LNCaP clone FGC (cell line): ENCODE measurements at regions not wholly inside any gene's neighbourhood (a gene's known extent, or its start where the extent isn't known, plus 50 kb on each side); places are given as distances from the start of the nearest gene placed in this dataset.

Source experiments
- DNase-seq: peaks from one replicate; pipeline ENCODE4 v3.0.0-alpha.2; 2011; ENCODE audit warnings: low read depth
- H3K4me3 ChIP-seq: 2 replicates; pipeline ENCODE4 v1.5.1; 2011; ENCODE audit warnings: mild to moderate bottlenecking, low read depth, low read length, control low read depth
- TF ChIP-seq, protein P1 (sequence below): IDR thresholded peaks from 2 replicates; pipeline ENCODE4 v1.5.1; 2012; ENCODE audit warnings: mild to moderate bottlenecking; ENCODE audit not compliant: control insufficient read depth, insufficient read depth; ENCODE audit errors: extremely low read depth

- DNase-seq: no peak
- TF ChIP-seq, protein P1, sequence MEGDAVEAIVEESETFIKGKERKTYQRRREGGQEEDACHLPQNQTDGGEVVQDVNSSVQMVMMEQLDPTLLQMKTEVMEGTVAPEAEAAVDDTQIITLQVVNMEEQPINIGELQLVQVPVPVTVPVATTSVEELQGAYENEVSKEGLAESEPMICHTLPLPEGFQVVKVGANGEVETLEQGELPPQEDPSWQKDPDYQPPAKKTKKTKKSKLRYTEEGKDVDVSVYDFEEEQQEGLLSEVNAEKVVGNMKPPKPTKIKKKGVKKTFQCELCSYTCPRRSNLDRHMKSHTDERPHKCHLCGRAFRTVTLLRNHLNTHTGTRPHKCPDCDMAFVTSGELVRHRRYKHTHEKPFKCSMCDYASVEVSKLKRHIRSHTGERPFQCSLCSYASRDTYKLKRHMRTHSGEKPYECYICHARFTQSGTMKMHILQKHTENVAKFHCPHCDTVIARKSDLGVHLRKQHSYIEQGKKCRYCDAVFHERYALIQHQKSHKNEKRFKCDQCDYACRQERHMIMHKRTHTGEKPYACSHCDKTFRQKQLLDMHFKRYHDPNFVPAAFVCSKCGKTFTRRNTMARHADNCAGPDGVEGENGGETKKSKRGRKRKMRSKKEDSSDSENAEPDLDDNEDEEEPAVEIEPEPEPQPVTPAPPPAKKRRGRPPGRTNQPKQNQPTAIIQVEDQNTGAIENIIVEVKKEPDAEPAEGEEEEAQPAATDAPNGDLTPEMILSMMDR: no peak
- no peak overlapping the region for H3K4me3 ChIP-seq
Observed at GRCh38 chr12:69052613-69053408, 119.8 kb upstream of the CPM start.

- DNase-seq: no peak
- TF ChIP-seq, protein P1: no peak
- no peak overlapping the region for H3K4me3 ChIP-seq
Observed at GRCh38 chr12:69054343-69055056, 121.5 kb upstream of the CPM start.

GRCh38 chr12:69055280-69055679 lies 122.3 kb upstream of the CPM start:
- no peak overlapping the region for H3K4me3 ChIP-seq
- TF ChIP-seq, protein P1: no peak
- no peak for DNase-seq

DNA sequence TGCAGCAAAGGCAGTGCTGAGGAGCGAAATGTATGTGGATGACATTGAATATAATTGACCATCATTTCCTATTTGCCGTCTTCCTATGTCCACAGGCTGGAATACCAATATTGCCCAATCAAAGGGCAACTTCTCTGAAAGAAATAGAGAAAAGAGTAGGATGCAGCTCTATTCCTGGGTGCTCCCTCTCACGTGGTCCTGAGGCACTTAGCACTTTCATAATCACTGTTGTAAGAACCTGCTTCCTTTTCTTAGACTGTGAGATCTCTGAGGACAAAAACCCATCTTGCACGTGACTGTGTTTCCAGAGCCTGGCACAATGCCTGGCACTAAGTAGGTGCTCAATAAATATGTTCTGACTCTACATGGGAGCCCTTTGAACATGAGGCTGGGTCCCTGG lies 122.7 kb upstream of the CPM start:
- H3K4me3 ChIP-seq: no peak overlapping the region
- DNase-seq: no peak
- TF ChIP-seq, protein P1: no peak

DNA sequence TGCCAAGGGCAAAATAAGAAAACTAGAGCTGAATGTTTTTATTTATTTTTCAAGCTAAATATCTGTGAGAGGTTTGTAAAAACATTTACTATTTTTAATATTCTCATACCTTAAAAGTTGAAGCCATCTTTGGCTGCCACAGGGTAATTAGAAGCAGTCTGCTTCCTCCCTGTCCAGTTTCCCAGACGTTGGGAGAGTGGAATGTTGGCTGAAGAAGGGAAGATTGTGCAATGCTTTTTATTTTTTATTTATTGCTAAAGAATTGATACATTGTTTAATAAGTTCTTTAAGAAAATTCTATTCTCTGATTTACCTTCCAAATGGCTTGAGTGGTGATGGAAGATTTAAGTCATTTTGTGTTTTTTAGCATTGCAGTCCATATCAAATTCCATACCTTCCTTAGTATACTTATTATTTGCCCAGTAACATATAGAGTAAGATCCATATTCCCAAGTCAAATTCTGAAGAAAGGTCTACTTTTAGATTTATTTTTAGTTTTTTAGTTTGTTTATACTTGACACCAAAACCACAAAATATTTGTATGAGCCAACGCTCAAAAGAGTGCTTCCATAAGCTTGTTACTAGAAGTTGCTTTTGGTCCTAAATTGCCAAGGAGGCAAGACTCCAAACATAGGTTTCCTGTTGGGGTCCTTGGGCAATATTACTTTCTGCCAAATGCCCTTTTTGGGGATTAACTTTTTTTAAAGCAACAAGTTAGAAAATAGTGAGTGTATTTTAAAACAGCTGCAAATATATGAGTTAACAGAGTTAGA lies 124.0 kb upstream of the CPM start:
- TF ChIP-seq, protein P1: no peak
- DNase-seq: no peak
- H3K4me3 ChIP-seq: no peak overlapping the region

GRCh38 chr12:69057742-69058141 lies 124.8 kb upstream of the CPM start:
- no peak for DNase-seq
- no peak overlapping the region for H3K4me3 ChIP-seq
- TF ChIP-seq, protein P1: no peak
